GM12875 (cell line): ENCODE measurements at regions not wholly inside any gene's neighbourhood (a gene's known extent, or its start where the extent isn't known, plus 50 kb on each side); places are given as distances from the start of the nearest gene placed in this dataset.

ENCODE experiments used
- H3K4me3 ChIP-seq: one replicate; pipeline ENCODE4 v1.5.1; 2011; ENCODE audit warnings: low read depth, low read length, control low read depth
- CTCF ChIP-seq: IDR thresholded peaks from 2 replicates; pipeline ENCODE4 v1.5.1; 2011; ENCODE audit warnings: low read depth, mild to moderate bottlenecking, control low read depth, inconsistent platforms, low read length, moderate library complexity, borderline replicate concordance; ENCODE audit not compliant: insufficient read depth

- no peak overlapping the region for H3K4me3 ChIP-seq
Measured at GRCh38 chr3:35992041-35992440, 352.7 kb downstream of the ARPP21 start.

DNA sequence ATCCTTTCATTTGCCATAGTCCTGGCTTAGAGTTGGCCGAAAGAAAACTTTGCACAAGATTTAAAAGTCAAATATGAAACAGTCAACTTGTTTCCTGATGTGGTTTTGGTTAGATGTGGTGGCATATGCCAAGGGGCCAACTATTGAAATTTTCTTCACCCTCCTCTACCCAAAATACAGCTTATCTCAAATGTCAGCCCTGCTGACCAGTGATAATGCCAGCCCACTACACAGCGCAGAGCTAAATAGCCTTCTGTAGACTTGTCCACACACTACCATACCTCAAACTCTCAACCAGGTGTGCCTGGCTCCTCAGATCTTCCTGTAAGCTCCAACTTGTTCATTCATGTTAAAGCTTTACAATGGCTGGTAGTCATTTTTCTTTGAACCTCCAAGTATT lies 368.5 kb upstream of the STAC start:
- TF ChIP-seq CTCF: no peak
- H3K4me3 ChIP-seq: no peak overlapping the region

More at GRCh38 chr3:35992041-35992440, 352.7 kb downstream of the ARPP21 start:
- TF ChIP-seq CTCF: no peak

DNA sequence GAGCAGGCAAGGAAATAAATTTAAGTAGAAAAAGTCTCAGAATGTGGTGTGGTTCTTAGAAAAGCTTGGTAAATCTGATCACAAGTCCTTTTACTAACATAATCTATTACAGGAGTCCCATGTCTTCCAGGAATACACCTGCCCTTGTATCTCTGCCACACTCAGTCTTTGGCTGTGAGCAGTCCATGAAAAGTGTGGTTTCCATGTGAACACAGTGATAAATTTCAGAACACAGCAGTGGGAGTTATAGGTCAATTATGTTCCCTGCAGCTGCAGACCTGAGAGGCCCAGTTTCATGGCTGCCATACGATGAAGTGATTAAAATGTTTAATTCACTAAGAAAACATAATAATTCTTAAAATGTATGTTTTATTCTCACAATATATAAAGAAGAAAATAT lies 366.9 kb upstream of the STAC start:
- TF ChIP-seq CTCF: no peak
- H3K4me3 ChIP-seq: no peak overlapping the region

DNA sequence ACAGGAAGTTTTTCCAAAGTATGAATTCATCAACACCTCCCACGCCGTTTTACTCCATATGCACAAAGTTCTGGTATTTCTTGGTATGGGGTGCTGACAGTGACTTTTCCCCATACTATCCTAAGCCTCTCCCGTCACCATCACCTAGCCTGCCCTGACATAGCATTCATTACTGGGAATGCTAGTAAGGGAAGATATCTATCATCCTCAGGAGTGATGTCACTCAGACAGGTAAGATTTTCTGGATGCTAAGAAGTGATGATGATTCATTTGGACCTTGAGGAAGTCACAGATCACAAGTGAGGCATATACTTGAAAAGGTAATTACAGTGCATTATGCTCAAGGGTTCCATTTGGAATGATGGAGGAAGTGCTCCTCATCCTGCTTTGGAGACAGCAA lies 355.1 kb upstream of the STAC start:
- no peak for TF ChIP-seq CTCF
- no peak overlapping the region for H3K4me3 ChIP-seq

DNA sequence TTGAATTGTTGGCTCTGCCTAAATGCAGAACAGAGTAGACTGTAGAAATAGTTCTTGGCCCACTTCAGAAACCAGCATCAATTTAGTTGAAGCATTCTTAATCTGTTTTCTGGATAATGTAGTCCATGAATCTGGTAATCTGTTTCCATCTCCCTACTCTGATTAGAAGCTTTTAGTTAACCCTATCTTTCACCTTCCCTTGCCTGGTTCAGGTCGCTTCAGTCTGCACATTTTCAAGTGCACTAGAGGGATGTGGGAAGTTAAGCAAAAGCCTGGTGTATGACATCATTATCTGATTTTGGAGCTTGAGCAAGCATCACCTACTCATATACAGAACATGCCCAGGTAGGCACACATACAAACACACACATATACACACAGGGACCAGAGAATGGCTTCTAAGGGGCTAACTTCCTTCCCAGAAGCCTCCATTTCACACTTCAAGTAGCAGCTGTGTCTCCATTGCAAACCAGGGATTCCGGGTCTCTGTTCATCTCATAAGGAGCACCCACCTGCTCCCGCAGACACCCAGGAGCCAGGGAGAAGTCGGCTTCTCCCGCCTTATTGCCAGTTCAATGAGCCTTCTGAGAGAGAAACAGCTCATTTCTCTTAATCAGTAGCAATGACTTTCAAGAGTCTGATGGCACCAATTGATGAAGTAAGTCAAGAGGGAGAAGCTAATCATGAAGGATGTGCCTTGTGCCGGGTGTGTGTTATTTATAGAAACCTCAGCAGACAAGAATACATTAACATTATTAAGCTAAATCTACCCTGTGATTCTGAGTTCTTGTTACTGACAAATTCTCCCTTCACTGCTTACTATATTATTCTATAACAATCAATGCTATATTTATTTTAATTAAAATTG lies 347.9 kb upstream of the STAC start:
- no peak for TF ChIP-seq CTCF

GRCh38 chr3:36058404-36059030 lies 321.8 kb upstream of the STAC start:
- TF ChIP-seq CTCF: no peak

More for the DNA sequence above, 347.9 kb upstream of the STAC start:
- no peak overlapping the region for H3K4me3 ChIP-seq

GRCh38 chr3:36060950-36061349 lies 319.4 kb upstream of the STAC start:
- no peak overlapping the region for H3K4me3 ChIP-seq
- no peak for TF ChIP-seq CTCF

More at GRCh38 chr3:36058404-36059030, 321.8 kb upstream of the STAC start:
- no peak overlapping the region for H3K4me3 ChIP-seq
